Activated CD4-positive, alpha-beta T cell treated with anti-CD3 and anti-CD28 coated beads, Interleukin-2, amount 10 ng/mL, durations not matched to agents 7 days and 5 days (primary cell): ENCODE measurements at regions not wholly inside any gene's neighbourhood (a gene's known extent, or its start where the extent isn't known, plus 50 kb on each side); places are given as distances from the start of the nearest gene placed in this dataset.
"Not testable (repeated sequence)": the region's sequence is repeated elsewhere in the genome, so short reads cannot be mapped to it uniquely, and the experiment has no call there.

ENCODE experiments used
- CTCF ChIA-PET: fragments of 350-600 bp; sonication (Branson Sonifier 250); formaldehyde crosslinking; loops from one replicate; lab custom pipeline; 2021; ENCODE audit warnings: antibody characterized with exemption; lab: Charles Lee
- POLR2A ChIA-PET: fragments of 350-600 bp; sonication (Branson Sonifier 250); formaldehyde crosslinking; loops from one replicate; lab custom pipeline; 2021; ENCODE audit warnings: antibody characterized with exemption; lab: Charles Lee
- DNase-seq: peaks from one replicate; pipeline ENCODE4 v3.0.0-alpha.2; 2020
- H3K27ac Mint-ChIP-seq: one replicate; pipeline ENCODE4 v1.8.0; 2021; ENCODE audit warnings: mild to moderate bottlenecking, moderate library complexity, mixed read lengths
- H3K27me3 Mint-ChIP-seq: one replicate; pipeline ENCODE4 v1.8.0; 2021; ENCODE audit warnings: mixed read lengths
- H3K36me3 Mint-ChIP-seq: one replicate; pipeline ENCODE4 v1.8.0; 2021; ENCODE audit warnings: low read depth, mixed read lengths
- H3K4me1 Mint-ChIP-seq: one replicate; pipeline ENCODE4 v1.8.0; 2021; ENCODE audit warnings: mixed read lengths
- H3K4me3 Mint-ChIP-seq: one replicate; pipeline ENCODE4 v1.8.0; 2021; ENCODE audit warnings: mild to moderate bottlenecking, moderate library complexity, mixed read lengths
- H3K9me3 Mint-ChIP-seq: one replicate; pipeline ENCODE4 v1.8.0; 2021; ENCODE audit warnings: mixed read lengths

- H3K4me3 Mint-ChIP-seq: no peak overlapping the region
- no peak overlapping the region for H3K27ac Mint-ChIP-seq
- H3K9me3 Mint-ChIP-seq: no peaks in the 10 kb centered on the region
- no peaks in the 10 kb centered on the region for H3K36me3 Mint-ChIP-seq
- ChIA-PET CTCF (no interaction called here), POLR2A (no interaction called here)
- H3K4me1 Mint-ChIP-seq: no peaks in the 10 kb centered on the region
- no peaks in the 10 kb centered on the region for H3K27me3 Mint-ChIP-seq
- DNase-seq: no peak
These were observed 186.4 kb upstream of the ZNF521 start for GRCh38 chr18:25538175-25538922.

GRCh38 chr18:25535495-25535894 lies 183.5 kb upstream of the ZNF521 start:
- H3K27me3 Mint-ChIP-seq: no peaks in the 10 kb centered on the region
- no peak overlapping the region for H3K27ac Mint-ChIP-seq
- CTCF ChIA-PET: no interaction called here
- no peaks in the 10 kb centered on the region for H3K4me1 Mint-ChIP-seq
- H3K9me3 Mint-ChIP-seq: no peaks in the 10 kb centered on the region
- H3K4me3 Mint-ChIP-seq: no peak overlapping the region
- no peak for DNase-seq
- no peaks in the 10 kb centered on the region for H3K36me3 Mint-ChIP-seq
- POLR2A ChIA-PET: no interaction called here

DNA sequence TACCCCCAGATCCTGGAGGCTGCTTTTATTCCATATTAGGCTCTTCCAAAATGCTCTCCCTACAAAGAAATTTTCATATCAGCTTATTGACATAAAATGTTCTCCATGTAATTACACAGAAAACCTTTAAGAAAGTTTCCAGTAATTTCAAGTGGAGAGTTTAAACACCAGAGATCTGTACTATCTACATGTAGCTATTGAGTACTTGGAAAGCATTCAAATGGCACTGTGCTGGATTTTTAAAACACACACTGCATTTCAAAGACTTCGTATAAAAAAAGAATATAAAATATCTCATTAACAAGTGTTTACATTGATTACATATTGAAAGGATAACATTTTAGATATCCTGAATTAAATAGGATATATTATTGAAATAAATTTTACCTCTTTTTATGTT lies 182.4 kb upstream of the ZNF521 start:
- Mint-ChIP-seq H3K27me3 (no peaks in the 10 kb centered on the region), H3K4me1 (no peaks in the 10 kb centered on the region), H3K36me3 (no peaks in the 10 kb centered on the region), H3K9me3 (no peaks in the 10 kb centered on the region), H3K27ac (no peak overlapping the region), H3K4me3 (no peak overlapping the region)
- no peak for DNase-seq
- CTCF ChIA-PET: no interaction called here
- POLR2A ChIA-PET: no interaction called here

DNA sequence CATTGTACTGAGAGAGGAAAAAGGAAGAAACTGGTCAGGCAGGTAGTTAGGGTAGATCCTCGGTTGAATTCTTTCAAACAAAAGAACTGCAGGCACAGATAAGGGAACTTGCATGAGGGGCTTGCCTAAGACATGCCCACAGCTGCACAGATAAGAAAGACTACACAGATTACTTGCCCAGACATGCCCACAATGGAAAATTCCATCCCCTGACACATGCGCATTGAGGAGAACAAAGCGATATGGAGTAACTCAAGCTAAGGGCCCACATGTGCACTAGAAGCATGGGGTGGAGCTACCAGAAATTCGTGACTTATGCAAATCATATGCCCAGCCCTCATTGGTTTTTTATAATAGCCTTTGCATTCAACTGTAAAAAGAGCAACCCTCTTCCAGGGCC lies 181.3 kb upstream of the ZNF521 start:
- POLR2A ChIA-PET: no interaction called here
- H3K4me3 Mint-ChIP-seq: no peak overlapping the region
- H3K9me3 Mint-ChIP-seq: no peaks in the 10 kb centered on the region

GRCh38 chr18:25531207-25531606 lies 179.2 kb upstream of the ZNF521 start:
- Mint-ChIP-seq H3K4me3 (no peak overlapping the region), H3K9me3 (no peaks in the 10 kb centered on the region), H3K27ac (no peak overlapping the region), H3K36me3 (no peaks in the 10 kb centered on the region), H3K4me1 (no peaks in the 10 kb centered on the region), H3K27me3 (no peaks in the 10 kb centered on the region)
- ChIA-PET POLR2A (no interaction called here), CTCF (no interaction called here)
- no peak for DNase-seq

More for the DNA sequence above, 181.3 kb upstream of the ZNF521 start:
- H3K27me3 Mint-ChIP-seq: no peaks in the 10 kb centered on the region
- no peaks in the 10 kb centered on the region for H3K4me1 Mint-ChIP-seq
- CTCF ChIA-PET: no interaction called here
- no peaks in the 10 kb centered on the region for H3K36me3 Mint-ChIP-seq
- no peak overlapping the region for H3K27ac Mint-ChIP-seq
- DNase-seq: no peak

- H3K4me3 Mint-ChIP-seq, DNase-seq: not testable (repeated sequence)
These were observed 173.8 kb upstream of the ZNF521 start for GRCh38 chr18:25525789-25526188.

DNA sequence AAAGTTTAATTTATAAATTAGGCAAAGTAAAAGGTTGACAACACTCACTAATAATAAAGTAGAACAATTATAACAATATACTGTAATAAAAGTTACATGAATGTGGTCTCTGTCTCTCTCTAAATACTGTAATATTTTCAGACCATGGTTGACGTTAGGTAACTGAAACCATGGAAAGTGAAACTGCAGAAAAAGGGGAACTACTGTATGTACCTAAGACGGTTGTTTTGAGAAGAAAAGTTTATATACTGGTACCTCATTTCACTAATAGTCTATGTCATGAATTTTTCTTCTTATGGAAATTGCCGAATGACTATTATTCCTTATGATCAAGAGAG lies 166.7 kb upstream of the ZNF521 start:
- no peak overlapping the region for H3K4me3 Mint-ChIP-seq
- H3K4me1 Mint-ChIP-seq: no peaks in the 10 kb centered on the region
- DNase-seq: no peak
- ChIA-PET POLR2A (no interaction called here), CTCF (no interaction called here)
- H3K36me3 Mint-ChIP-seq: no peaks in the 10 kb centered on the region
- no peaks in the 10 kb centered on the region for H3K9me3 Mint-ChIP-seq
- H3K27ac Mint-ChIP-seq: no peak overlapping the region
- no peaks in the 10 kb centered on the region for H3K27me3 Mint-ChIP-seq

More at GRCh38 chr18:25525789-25526188, 173.8 kb upstream of the ZNF521 start:
- POLR2A ChIA-PET, CTCF ChIA-PET, H3K4me1 Mint-ChIP-seq, H3K9me3 Mint-ChIP-seq, H3K27ac Mint-ChIP-seq, H3K36me3 Mint-ChIP-seq, H3K27me3 Mint-ChIP-seq: not testable (repeated sequence)

DNA sequence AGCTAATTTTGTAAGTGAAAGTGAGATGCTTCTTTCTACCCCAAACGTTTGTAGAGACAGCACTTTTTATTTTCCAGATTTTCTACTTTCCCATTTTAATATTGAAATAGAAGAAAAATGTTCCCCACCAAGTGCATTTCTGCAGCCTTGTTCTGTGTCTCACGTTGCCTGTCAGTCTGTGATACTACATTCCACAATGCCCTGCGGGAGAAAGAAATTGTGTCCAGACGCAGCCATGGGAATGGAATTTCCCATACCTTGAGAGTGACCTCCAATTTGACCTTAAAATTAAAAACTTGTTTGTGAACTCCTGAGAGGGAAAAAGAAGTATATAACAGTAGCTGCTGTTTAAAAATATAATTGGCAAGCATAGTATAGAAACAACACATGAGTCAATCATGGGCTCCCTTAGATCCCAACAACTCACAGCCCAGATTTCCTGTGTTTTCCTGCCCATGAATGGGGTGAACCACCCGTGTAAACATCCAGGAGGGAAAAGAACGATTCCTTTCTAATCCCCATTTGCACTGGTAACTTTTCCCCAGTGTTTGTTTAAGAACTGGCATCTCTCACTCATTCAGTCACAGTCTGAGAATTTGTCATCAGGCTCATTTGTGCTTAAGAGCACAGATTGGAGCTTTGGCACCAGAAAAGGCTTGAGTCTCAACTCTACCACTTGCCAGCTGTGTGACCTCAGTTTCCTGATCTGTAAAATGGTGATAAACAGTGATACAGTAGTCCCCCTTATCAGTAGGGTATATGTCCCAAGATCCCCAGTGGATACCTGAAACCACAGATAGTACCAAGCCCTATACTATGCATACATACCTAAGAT lies 166.1 kb upstream of the ZNF521 start:
- no peak overlapping the region for H3K4me3 Mint-ChIP-seq
- H3K36me3 Mint-ChIP-seq: no peaks in the 10 kb centered on the region
- no peaks in the 10 kb centered on the region for H3K4me1 Mint-ChIP-seq
- no peaks in the 10 kb centered on the region for H3K9me3 Mint-ChIP-seq
- no peaks in the 10 kb centered on the region for H3K27me3 Mint-ChIP-seq
- CTCF ChIA-PET: no interaction called here
- POLR2A ChIA-PET: no interaction called here
- DNase-seq: no peak
- H3K27ac Mint-ChIP-seq: no peak overlapping the region

DNA sequence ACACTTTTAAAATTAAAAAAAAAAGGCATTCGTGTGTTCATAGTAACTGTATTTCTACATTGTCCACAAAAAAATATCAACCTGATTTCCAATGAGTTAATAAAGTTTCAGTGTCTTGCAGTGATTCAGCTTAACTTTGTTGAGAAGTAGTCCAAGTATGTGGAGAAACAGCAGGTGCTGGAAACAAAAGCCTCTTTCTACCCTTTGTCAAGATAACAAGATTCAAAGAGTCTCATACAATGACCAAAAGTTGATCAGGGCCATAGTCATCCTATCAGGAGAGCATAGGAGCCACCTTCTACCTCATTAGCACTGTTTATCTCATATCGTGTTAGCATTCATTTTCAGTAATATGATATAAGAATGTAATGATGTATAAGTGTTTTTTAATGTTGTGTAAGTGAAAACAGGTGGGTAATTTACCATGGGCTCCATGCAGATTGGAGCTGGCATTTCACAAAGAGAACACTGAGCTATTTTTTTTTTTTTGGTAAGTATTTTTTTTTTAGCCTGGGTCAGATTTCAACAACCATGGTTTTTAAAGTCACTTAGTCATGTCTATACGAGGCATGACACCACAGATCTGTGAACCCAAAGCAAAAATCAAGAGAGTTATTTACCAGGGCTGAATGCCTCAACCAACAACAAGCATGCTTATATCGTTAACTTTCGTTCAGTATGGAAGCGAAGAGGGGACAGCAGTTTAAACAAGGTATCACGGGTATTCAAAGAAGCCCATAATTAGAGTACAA lies 165.0 kb upstream of the ZNF521 start:
- no peak overlapping the region for H3K4me3 Mint-ChIP-seq
- no peak for DNase-seq
- no peaks in the 10 kb centered on the region for H3K27me3 Mint-ChIP-seq
- no peak overlapping the region for H3K27ac Mint-ChIP-seq
- ChIA-PET CTCF (no interaction called here), POLR2A (no interaction called here)
- H3K4me1 Mint-ChIP-seq: no peaks in the 10 kb centered on the region
- no peaks in the 10 kb centered on the region for H3K36me3 Mint-ChIP-seq
- H3K9me3 Mint-ChIP-seq: no peaks in the 10 kb centered on the region

DNA sequence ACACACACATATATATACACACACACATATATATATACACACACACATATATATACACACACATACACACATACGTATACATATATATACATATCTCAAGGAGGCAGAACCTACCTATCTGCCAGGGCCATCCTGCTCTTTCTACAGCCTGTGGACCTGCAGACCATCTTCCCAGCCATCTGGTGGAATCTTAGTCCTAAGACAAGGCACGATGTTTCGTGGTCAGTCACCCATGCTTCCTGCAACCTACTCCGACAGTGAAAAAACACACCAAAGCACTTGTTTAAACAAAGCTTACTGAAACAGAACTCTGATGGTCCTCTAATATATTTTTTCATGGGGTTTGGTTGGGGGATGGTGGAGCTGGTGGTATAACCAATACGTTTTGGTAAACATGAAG lies 164.2 kb upstream of the ZNF521 start:
- Mint-ChIP-seq H3K36me3 (no peaks in the 10 kb centered on the region), H3K4me1 (no peaks in the 10 kb centered on the region), H3K4me3 (no peak overlapping the region), H3K27ac (no peak overlapping the region), H3K27me3 (no peaks in the 10 kb centered on the region), H3K9me3 (no peaks in the 10 kb centered on the region)
- DNase-seq: no peak
- POLR2A ChIA-PET: no interaction called here
- CTCF ChIA-PET: no interaction called here

- no peak for DNase-seq
- Mint-ChIP-seq H3K4me1 (no peaks in the 10 kb centered on the region), H3K36me3 (no peaks in the 10 kb centered on the region), H3K4me3 (no peak overlapping the region), H3K9me3 (no peaks in the 10 kb centered on the region), H3K27ac (no peak overlapping the region), H3K27me3 (no peaks in the 10 kb centered on the region)
- ChIA-PET CTCF (no interaction called here), POLR2A (no interaction called here)
These were observed 158.1 kb upstream of the ZNF521 start for GRCh38 chr18:25510096-25510495.

DNA sequence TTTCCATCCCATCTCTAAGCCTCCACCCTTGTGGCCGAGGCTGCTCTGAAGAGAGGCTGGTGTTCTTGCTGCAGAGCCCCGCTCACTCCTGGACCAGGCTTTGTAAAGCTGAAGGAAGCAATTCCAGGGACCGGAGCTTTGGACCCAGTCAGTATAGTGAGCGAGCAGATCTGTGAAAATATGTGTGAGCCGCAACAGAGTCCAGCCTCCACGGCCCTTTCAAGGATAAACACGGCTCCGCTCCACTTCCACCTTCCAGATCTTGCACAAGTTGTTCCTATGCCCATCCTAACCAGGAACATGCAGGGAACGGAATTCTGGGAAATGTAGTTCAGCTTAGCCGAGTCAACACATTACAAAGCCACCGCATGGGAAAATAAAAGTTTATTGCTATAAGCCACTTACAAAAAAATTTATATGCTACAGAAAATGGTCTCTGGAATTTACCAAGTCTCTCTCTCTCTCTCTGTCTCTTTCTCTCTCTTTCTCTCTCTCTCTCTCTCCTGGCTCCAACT lies 151.7 kb upstream of the ZNF521 start:
- Mint-ChIP-seq H3K27ac (no peak overlapping the region), H3K4me1 (no peaks in the 10 kb centered on the region), H3K27me3 (no peaks in the 10 kb centered on the region), H3K9me3 (no peaks in the 10 kb centered on the region), H3K4me3 (no peak overlapping the region), H3K36me3 (no peaks in the 10 kb centered on the region)
- ChIA-PET CTCF (no interaction called here), POLR2A (no interaction called here)
- no peak for DNase-seq

- ChIA-PET CTCF (no interaction called here), POLR2A (no interaction called here)
- Mint-ChIP-seq H3K27ac (no peak overlapping the region), H3K4me3 (no peak overlapping the region), H3K36me3 (no peaks in the 10 kb centered on the region), H3K9me3 (no peaks in the 10 kb centered on the region), H3K27me3 (no peaks in the 10 kb centered on the region), H3K4me1 (no peaks in the 10 kb centered on the region)
- no peak for DNase-seq
These were observed 145.3 kb upstream of the ZNF521 start for GRCh38 chr18:25497151-25497794.
